Prostate gland (tissue), 2 donors: ENCODE measurements at regions not wholly inside any gene's neighbourhood (a gene's known extent, or its start where the extent isn't known, plus 50 kb on each side); places are given as distances from the start of the nearest gene placed in this dataset.

Experiments used
- POLR2A ChIP-seq: fragments of 450-650 bp; IDR thresholded peaks from one replicate; pipeline ENCODE4 v1.6.1; 2016; ENCODE audit warnings: antibody characterized with exemption, mild to moderate bottlenecking
- POLR2AphosphoS5 ChIP-seq: sonication (generic); formaldehyde crosslinking; IDR thresholded peaks from one replicate; pipeline ENCODE4 v1.6.1; 2017; ENCODE audit warnings: antibody characterized with exemption
- TF ChIP-seq, protein P1 (sequence below), 4 experiments: fragments of 200-600 bp in 2 of 4; fragments of 450-650 bp in 2 of 4; sonication (generic) in 2 of 4; IDR thresholded peaks; 1 replicate in 3 of 4; 2 replicates in 1 of 4; pipeline ENCODE4 v1.5.1; 2016 to 2019; ENCODE audit warnings: antibody characterized with exemption in 4 of 4, mild to moderate bottlenecking in 2 of 4, moderate library complexity in 2 of 4

DNA sequence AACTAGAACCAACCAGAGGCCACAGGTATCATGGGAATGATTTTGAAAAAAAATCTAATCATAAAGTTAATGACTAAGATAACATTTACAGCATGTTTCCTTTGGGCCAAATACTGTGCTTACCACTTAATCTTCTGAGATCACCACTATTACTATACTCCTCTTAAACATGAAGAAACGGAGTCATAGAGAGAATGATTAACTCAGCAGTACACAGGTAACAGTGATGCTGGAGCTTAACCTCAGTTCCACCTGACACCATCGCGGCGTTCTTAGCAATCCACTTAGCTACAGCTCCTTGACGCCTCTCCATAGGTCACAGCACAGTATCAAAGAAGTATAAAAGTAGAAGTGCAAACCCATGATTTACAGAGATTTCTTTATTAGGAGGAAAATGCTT, 592.6 kb upstream of the SLIT2 start:
- TF ChIP-seq, protein P1, sequence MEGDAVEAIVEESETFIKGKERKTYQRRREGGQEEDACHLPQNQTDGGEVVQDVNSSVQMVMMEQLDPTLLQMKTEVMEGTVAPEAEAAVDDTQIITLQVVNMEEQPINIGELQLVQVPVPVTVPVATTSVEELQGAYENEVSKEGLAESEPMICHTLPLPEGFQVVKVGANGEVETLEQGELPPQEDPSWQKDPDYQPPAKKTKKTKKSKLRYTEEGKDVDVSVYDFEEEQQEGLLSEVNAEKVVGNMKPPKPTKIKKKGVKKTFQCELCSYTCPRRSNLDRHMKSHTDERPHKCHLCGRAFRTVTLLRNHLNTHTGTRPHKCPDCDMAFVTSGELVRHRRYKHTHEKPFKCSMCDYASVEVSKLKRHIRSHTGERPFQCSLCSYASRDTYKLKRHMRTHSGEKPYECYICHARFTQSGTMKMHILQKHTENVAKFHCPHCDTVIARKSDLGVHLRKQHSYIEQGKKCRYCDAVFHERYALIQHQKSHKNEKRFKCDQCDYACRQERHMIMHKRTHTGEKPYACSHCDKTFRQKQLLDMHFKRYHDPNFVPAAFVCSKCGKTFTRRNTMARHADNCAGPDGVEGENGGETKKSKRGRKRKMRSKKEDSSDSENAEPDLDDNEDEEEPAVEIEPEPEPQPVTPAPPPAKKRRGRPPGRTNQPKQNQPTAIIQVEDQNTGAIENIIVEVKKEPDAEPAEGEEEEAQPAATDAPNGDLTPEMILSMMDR (IDR thresholded peaks at IDR 0.05), result no peak
- no peak for TF ChIP-seq POLR2A
- no peak for TF ChIP-seq POLR2AphosphoS5
